ENCODE measurements at regions not wholly inside any gene's neighbourhood (a gene's known extent, or its start where the extent isn't known, plus 50 kb on each side); places are given as distances from the start of the nearest gene placed in this dataset.

GRCh38 chrX:7789200-7789599, 53.8 kb upstream of the VCX start:
- DNase-seq: no peak

DNA sequence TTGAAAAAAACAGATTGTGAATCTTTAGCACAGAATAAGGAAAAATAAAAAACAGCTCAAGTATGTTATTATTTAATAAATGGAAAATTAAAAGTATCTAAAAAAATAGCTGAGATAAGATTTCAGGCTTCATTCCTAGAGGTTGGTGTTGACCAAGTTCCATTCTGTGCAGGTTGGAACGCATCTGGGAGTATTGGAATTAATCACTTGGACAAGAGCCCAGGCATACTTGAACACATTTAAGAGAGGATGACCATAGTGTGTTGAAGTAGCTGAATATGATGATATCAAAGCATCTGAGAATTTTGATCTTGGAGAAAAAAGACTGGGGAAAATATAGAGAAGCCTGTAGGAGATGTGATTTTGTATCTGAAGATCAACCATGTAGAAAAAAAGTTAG, 54.6 kb upstream of the VCX start:
- no peak for DNase-seq

DNA sequence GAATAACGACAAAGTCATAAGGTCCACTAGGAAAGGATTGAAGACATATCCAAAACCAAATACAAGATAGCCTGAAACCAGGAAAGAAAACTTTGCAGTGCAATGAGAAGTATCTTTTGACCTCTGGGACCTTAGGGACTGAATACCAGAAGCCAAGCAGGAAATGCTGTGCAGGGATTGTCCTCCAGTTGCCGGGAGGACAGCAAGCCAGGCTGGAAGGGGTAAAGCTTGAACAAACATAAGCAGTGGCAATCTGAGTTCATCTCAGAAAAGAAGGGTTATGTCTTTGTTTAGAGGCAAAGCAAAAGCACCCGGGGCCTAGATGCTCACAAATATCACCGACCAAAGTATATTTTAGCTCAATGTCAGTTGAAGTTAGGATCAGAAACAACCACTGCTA, 55.3 kb upstream of the VCX start:
- no peak for DNase-seq

- DNase-seq: no peak
Observed at GRCh38 chrX:7784580-7784979, 58.4 kb upstream of the VCX start.

DNA sequence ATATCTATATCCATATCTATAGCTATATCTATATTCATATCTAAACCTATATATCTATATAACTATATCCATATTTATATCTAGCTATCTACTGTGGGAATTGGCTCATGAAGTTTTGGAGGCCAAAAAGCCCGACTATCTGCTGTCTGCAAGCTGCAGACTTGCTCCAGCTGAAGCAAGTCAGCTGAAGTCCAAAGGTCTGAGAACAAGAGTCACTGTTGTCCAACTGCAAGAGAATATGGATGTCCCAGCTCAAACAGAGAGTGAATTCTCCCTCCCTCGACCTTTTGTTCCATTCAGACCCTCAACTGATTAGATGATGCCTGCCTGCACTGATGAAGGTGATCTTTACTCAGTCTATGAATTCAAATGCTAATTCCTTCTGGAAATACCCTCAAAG, 63.3 kb upstream of the VCX start:
- no peak for DNase-seq

GRCh38 chrX:7775987-7776386, 67.0 kb upstream of the VCX start:
- no peak for DNase-seq

- DNase-seq: no peak
Observed at GRCh38 chrX:7771788-7772438, 71.1 kb upstream of the VCX start.

DNA sequence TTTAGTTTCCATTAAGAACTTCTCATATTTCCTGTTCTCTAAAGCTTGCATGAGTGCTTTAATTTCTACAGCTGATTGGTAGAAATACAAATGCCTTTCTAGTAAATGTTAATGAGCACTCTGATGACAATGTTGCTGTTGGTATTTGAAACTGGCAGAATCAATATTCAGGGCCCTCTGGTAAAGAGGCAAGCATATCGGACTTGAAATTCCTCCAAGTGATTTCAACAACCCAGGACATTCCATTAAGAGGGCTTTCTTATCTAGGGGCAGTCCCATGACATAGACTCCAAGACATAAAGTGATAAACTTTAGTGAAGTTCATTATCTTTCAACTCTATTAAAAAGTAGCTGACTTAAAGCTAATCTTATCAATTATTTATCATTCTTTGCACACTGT, 83.1 kb upstream of the VCX start:
- DNase-seq: no peak

DNA sequence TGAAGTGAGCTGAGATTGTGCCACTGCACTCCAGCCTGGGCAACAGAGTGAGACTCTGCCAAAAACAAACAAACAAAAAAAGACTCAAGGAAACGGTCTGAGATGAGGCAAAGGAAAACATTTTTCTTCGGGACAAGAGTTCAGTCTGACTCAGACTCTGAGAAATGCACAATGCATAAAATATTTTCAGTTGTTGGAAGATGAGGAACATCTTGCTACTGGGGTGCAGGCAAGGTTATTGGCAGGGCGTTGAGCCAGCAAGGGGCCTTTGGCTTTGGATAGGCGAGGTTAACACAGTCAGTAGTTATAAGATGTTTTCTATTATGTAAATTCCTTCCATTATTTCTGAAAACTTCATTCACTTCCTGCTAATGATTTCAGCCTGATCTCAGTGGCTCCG, 96.1 kb upstream of the VCX start:
- no peak for DNase-seq

GRCh38 chrX:7730071-7730470, 112.9 kb upstream of the VCX start:
- DNase-seq: no peak

- DNase-seq: no peak
Observed at GRCh38 chrX:7720519-7720918, 122.5 kb upstream of the VCX start.

GRCh38 chrX:7714351-7714750, 128.6 kb upstream of the VCX start:
- DNase-seq: no peak

DNA sequence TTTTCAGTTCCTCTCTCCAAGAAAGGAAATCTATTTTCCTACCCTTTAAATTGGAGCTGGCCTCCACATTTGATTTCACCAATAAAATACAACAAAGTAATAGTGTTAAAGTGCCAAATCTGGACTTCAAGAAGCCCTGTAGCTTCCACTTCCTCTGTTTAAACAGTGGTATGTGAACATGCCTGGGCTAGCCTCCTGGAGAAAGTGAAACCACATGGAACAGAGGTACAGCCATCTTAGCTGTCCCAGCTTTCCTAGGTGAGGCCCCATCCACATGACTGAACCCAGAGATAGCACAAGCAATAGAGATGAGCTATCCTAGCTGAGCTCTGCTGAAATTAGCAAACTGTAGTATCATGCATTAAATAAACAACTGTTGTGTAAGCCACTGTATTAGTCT, 131.8 kb upstream of the VCX start:
- no peak for DNase-seq

DNA sequence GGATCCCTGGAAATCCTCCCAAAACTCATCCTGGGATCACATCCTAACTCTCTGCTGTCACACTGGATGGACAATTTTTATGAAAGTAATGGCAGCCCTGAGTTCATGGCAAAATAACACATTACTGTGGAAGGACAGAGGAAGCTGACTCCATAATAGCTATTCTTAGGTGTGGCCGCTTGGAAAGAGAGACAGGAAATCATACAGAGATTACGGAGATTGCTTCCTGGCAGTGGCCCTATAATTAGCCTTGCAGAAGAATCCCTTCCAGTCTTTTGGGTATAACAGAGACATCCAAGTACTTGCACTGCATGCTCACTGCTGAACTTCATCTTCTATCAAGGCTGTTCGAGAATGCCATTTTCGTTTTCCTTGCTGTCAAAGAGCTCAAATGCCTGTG, 133.1 kb upstream of the VCX start:
- no peak for DNase-seq

DNA sequence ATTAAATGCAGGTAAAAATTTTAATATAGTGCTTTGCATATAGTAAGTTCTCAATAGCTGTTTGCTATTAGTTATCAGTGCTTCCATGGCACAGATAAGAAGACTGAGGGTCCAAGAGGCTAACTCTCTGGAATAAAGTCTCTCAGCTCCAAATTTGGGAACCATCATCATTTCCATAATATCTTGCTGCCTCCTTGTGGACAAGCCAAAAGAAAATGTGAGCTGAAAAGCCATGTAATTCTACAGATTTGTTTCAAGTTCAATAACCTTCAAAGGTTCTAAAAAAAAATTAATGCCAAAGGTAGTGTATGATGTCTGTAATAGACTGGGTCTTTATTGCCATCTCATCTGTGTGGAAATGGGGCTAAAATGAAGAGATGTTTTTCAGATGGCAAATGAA, 136.9 kb upstream of the VCX start:
- peak; percentile 68 for DNase-seq

DNA sequence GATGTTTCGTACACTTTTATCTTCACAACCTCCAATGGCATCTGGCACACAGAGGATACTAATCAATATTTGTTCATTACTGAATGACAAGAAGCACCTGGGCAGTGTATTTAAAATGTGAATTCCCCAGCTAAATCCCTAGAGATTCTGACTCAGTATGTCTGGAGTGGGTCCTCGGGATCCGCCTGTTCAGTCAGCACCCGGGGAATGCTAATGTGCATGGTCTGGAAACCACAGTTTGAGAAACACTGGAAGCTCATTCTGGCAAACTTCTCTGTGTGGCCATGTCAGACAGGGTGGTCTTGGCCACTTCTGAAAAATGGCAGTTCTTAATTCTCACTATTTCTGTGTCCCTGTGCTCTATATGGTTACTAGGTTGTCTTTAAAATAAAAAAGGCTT, 138.8 kb upstream of the VCX start:
- DNase-seq: no peak

DNA sequence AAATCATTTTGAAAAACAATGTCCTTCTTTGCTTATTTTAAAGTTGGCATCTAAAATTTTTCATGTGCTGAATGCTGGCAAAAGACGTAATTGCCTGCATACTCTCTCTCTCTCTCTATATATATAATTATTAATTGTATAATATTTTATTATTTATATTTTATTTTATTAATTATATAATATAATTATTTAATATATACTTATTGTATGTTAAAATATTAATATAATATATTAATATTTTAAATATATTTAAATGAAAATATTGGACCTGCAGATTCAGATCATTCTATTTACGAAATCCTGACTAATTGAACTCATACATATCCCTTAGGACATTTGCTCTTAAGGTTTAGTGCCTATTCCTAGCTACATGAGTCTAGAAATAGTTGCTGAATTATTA, 144.7 kb upstream of the VCX start:
- no peak for DNase-seq

GRCh38 chrX:7690842-7691241, 152.1 kb upstream of the VCX start:
- peak; percentile 58 for DNase-seq

- DNase-seq: peak; percentile 88
Observed at GRCh38 chrX:7689791-7690412, 153.1 kb upstream of the VCX start.

DNA sequence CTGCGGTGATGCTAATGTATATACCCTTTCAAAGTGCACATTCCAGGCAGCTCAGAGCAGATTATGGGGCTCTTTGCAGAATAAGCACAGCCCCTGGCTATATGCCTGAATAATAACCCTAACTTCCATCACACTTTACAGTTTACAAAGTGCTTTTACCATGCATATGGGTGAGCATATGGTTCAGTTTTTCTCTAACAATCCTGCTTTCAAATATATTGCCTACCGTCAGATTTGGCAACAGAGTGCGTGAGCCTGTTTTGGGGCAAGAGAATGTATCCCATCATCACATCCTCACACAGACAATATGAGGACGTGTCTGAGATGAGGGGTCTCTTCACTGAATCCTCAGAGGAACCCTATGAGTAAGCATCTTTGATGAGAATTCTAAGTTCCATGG, 162.8 kb upstream of the VCX start:
- no peak for DNase-seq

GRCh38 chrX:7654316-7654715, 188.7 kb upstream of the VCX start:
- DNase-seq: no peak

GRCh38 chrX:7647831-7648230, 195.1 kb upstream of the VCX start:
- DNase-seq: peak; percentile 86

GRCh38 chrX:7641141-7641540, 201.8 kb upstream of the VCX start:
- DNase-seq: no peak

GRCh38 chrX:7640392-7640791, 202.6 kb upstream of the VCX start:
- DNase-seq: no peak

DNA sequence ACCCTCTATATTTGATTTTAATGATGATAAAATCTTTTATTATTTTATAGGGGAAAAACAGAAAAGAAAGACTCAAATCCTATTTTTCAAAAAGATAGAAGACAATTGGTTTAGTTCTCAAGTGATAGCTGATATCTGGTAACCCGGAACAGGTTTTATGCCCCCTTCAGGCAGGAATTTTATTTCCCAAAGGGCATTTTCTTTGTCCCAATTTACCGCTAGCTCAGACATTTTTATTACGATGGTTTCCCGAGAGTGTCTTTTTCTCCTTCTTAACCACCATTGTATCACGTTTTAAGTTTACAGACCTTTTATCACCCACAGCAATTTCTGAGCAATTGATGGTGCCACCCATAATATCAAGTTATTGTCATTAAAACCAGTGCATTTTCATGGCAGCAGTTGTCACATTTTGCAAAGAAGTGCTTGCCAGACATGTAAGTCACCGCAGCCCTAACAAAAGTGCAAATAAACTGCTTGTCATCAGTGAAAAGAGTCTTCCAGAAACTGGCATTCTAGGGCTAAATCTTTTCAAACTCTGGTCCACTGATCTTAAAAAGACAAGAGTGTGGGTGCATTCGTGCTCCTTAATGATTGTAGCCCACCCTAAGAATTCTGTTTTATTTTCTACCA, 204.8 kb upstream of the VCX start:
- DNase-seq: no peak
